ENCODE measurements at regions not wholly inside any gene's neighbourhood (a gene's known extent, or its start where the extent isn't known, plus 50 kb on each side); places are given as distances from the start of the nearest gene placed in this dataset.

DNA sequence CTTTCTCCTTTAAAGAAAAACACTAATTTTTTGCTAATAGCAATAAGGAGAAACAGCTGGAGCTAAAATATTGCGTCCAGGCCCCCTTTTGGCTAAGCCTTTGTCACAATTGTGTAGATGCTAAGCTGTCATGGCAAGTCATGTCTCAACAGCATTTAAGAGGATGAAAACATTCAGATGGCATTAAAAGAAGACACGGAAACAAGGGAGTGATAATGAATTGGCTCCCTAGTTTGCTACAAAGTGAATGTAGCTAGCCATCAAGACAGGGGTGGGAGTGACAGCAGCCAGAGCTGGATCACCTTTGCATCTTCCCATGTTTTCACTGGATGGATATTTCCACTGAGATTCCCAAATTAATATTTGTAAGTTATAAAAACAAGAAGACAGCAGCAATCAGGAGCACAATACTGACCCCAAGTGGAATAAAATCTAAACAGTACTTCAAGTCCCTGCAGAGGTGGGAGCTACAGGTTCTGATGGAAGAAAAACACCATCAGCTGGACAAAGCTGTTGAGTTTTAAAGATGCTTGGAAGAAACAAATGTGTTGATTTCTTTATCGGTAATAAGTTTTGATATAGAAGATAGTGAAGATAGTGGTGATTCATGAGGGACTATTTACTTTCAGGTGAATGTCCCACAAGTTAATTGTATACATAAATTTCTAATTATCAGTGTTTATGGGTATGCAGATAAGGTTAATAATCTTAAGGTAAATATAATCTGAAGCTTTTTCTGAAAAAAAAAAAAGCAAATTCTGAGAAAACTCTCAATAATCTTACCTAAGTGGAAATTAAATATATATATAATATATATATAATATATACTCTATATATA is 129.4 kb downstream of the SLC16A9 start (continued):
- TF ChIP-seq ZNF532 (CRISPR knock-in tag; IDR thresholded peaks at IDR 0.05; ENCODE audit: borderline replicate concordance): no peak

DNA sequence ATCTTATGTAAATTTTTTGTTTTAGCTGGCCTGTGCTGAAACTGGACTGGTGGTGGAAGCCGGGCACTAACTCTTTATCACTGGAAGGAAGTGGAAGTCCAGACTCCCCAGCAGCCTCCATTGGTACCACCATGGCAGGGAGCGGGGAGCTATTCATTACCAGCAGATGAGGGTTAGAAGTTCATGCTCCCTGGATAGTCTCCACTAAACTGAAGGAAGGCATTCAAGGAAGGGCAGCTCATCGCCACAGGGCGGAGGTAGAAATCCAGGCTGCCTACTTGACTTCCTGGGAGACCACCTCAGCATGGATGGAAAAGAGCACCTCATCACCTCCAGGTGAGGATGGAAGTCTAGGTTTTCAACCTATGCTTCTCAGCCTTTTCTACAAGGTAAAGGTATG is 130.9 kb downstream of the SLC16A9 start:
- DNase-seq (ENCODE audit: low spot score): no peak
- no peak overlapping the region for H3K4me3 Mint-ChIP-seq
- H3K27ac Mint-ChIP-seq: no peak overlapping the region
- H3K9me3 Mint-ChIP-seq: no peaks in the 10 kb centered on the region; the same call in 1 of the 2 replicates
- H3K36me3 Mint-ChIP-seq: no peaks in the 10 kb centered on the region
- ChIA-PET POLR2A (no interaction called here), CTCF (interaction anchor here (1.1 kb wide), 1 partner anchor 252 kb away, joined by 3 read pairs; no protein-coding TSS in a partner anchor)
- no peak for ATAC-seq
- TF ChIP-seq ZNF219 (CRISPR knock-in tag; IDR thresholded peaks at IDR 0.05; ENCODE audit: borderline replicate concordance) (no peak), NFYB (CRISPR knock-in tag; conservative IDR thresholded peaks at IDR 0.05; ENCODE audit: low read depth) (no peak), GRHL2 (CRISPR knock-in tag; IDR thresholded peaks at IDR 0.05; ENCODE audit: insufficient replicate concordance, severe bottlenecking) (no peak), SP1 (CRISPR knock-in tag; conservative IDR thresholded peaks at IDR 0.05) (no peak), PRRX2 (CRISPR knock-in tag; IDR thresholded peaks at IDR 0.05) (no peak), ZNF396 (CRISPR knock-in tag; IDR thresholded peaks at IDR 0.05; ENCODE audit: borderline replicate concordance) (no peak), ZNF121 (CRISPR knock-in tag; IDR thresholded peaks at IDR 0.05) (no peak), ERG (CRISPR knock-in tag; IDR thresholded peaks at IDR 0.05) (no peak), NR3C1 (CRISPR knock-in tag; conservative IDR thresholded peaks at IDR 0.05; ENCODE audit: low read depth) (no peak), TEAD1 (CRISPR knock-in tag; IDR thresholded peaks at IDR 0.05) (no peak), ETV6 (CRISPR knock-in tag; IDR thresholded peaks at IDR 0.05) (no peak), SMAD4 (CRISPR knock-in tag; IDR thresholded peaks at IDR 0.05) (no peak)
- TF ChIP-seq, protein P1, sequence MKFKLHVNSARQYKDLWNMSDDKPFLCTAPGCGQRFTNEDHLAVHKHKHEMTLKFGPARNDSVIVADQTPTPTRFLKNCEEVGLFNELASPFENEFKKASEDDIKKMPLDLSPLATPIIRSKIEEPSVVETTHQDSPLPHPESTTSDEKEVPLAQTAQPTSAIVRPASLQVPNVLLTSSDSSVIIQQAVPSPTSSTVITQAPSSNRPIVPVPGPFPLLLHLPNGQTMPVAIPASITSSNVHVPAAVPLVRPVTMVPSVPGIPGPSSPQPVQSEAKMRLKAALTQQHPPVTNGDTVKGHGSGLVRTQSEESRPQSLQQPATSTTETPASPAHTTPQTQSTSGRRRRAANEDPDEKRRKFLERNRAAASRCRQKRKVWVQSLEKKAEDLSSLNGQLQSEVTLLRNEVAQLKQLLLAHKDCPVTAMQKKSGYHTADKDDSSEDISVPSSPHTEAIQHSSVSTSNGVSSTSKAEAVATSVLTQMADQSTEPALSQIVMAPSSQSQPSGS (CRISPR knock-in tag; IDR thresholded peaks at IDR 0.05; ENCODE audit: borderline replicate concordance, low read depth): no peak
- TF ChIP-seq, protein P2, sequence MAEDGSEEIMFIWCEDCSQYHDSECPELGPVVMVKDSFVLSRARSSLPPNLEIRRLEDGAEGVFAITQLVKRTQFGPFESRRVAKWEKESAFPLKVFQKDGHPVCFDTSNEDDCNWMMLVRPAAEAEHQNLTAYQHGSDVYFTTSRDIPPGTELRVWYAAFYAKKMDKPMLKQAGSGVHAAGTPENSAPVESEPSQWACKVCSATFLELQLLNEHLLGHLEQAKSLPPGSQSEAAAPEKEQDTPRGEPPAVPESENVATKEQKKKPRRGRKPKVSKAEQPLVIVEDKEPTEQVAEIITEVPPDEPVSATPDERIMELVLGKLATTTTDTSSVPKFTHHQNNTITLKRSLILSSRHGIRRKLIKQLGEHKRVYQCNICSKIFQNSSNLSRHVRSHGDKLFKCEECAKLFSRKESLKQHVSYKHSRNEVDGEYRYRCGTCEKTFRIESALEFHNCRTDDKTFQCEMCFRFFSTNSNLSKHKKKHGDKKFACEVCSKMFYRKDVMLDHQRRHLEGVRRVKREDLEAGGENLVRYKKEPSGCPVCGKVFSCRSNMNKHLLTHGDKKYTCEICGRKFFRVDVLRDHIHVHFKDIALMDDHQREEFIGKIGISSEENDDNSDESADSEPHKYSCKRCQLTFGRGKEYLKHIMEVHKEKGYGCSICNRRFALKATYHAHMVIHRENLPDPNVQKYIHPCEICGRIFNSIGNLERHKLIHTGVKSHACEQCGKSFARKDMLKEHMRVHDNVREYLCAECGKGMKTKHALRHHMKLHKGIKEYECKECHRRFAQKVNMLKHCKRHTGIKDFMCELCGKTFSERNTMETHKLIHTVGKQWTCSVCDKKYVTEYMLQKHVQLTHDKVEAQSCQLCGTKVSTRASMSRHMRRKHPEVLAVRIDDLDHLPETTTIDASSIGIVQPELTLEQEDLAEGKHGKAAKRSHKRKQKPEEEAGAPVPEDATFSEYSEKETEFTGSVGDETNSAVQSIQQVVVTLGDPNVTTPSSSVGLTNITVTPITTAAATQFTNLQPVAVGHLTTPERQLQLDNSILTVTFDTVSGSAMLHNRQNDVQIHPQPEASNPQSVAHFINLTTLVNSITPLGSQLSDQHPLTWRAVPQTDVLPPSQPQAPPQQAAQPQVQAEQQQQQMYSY (CRISPR knock-in tag; IDR thresholded peaks at IDR 0.05): no peak
- TF ChIP-seq, protein P3, sequence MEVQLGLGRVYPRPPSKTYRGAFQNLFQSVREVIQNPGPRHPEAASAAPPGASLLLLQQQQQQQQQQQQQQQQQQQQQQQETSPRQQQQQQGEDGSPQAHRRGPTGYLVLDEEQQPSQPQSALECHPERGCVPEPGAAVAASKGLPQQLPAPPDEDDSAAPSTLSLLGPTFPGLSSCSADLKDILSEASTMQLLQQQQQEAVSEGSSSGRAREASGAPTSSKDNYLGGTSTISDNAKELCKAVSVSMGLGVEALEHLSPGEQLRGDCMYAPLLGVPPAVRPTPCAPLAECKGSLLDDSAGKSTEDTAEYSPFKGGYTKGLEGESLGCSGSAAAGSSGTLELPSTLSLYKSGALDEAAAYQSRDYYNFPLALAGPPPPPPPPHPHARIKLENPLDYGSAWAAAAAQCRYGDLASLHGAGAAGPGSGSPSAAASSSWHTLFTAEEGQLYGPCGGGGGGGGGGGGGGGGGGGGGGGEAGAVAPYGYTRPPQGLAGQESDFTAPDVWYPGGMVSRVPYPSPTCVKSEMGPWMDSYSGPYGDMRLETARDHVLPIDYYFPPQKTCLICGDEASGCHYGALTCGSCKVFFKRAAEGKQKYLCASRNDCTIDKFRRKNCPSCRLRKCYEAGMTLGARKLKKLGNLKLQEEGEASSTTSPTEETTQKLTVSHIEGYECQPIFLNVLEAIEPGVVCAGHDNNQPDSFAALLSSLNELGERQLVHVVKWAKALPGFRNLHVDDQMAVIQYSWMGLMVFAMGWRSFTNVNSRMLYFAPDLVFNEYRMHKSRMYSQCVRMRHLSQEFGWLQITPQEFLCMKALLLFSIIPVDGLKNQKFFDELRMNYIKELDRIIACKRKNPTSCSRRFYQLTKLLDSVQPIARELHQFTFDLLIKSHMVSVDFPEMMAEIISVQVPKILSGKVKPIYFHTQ (CRISPR knock-in tag; IDR thresholded peaks at IDR 0.05): no peak
- peaks cover 10% of the 10 kb centered on the region for H3K4me1 Mint-ChIP-seq
- no peaks in the 10 kb centered on the region for H3K27me3 Mint-ChIP-seq (ENCODE audit: low read depth)
